Dermis blood vessel endothelial cell (primary cell): ENCODE measurements at regions not wholly inside any gene's neighbourhood (a gene's known extent, or its start where the extent isn't known, plus 50 kb on each side); places are given as distances from the start of the nearest gene placed in this dataset.
"Not testable (repeated sequence)": the region's sequence is repeated elsewhere in the genome, so short reads cannot be mapped to it uniquely, and the experiment has no call there.

Experiments used
- DNase-seq: peaks from one replicate; pipeline ENCODE4 v3.0.0; 2010

- no peak for DNase-seq
Observed at GRCh38 chr9:42378418-42378815, 195.0 kb downstream of the SPATA31A6 start.

GRCh38 chr9:42379602-42380001 lies 196.1 kb downstream of the SPATA31A6 start:
- DNase-seq, result not testable (repeated sequence)

- not testable (repeated sequence) for DNase-seq
Observed at GRCh38 chr9:42384585-42384984, 201.1 kb downstream of the SPATA31A6 start.

- DNase-seq, result not testable (repeated sequence)
Observed at GRCh38 chr9:42385574-42386120, 202.2 kb downstream of the SPATA31A6 start.

- DNase-seq, result no peak
Observed at GRCh38 chr9:42386477-42386876, 203.0 kb downstream of the SPATA31A6 start.

GRCh38 chr9:42388146-42388690 lies 204.8 kb downstream of the SPATA31A6 start:
- DNase-seq, result no peak

GRCh38 chr9:42388846-42389245 lies 205.4 kb downstream of the SPATA31A6 start:
- DNase-seq, result no peak

- not testable (repeated sequence) for DNase-seq
Observed at GRCh38 chr9:42392773-42393455, 209.5 kb downstream of the SPATA31A6 start.

GRCh38 chr9:42396318-42396717 lies 212.9 kb downstream of the SPATA31A6 start:
- DNase-seq, result no peak

GRCh38 chr9:42397336-42397735 lies 213.9 kb downstream of the SPATA31A6 start:
- DNase-seq, result not testable (repeated sequence)

GRCh38 chr9:42402919-42403318 lies 219.5 kb downstream of the SPATA31A6 start:
- not testable (repeated sequence) for DNase-seq

- DNase-seq, result not testable (repeated sequence)
Observed at GRCh38 chr9:42409581-42409980, 226.1 kb downstream of the SPATA31A6 start.

GRCh38 chr9:42412354-42412753 lies 228.9 kb downstream of the SPATA31A6 start:
- DNase-seq, result not testable (repeated sequence)

GRCh38 chr9:42414865-42415264 lies 231.4 kb downstream of the SPATA31A6 start:
- not testable (repeated sequence) for DNase-seq

GRCh38 chr9:42419652-42420051 lies 236.2 kb downstream of the SPATA31A6 start:
- DNase-seq, result not testable (repeated sequence)

- DNase-seq, result not testable (repeated sequence)
Observed at GRCh38 chr9:42420324-42420723, 236.9 kb downstream of the SPATA31A6 start.

GRCh38 chr9:42421630-42422029 lies 238.2 kb downstream of the SPATA31A6 start:
- DNase-seq, result peak; percentile 36

GRCh38 chr9:42430674-42431615 lies 247.5 kb downstream of the SPATA31A6 start:
- peak; percentile 68 for DNase-seq

GRCh38 chr9:42431616-42432010 lies 248.2 kb downstream of the SPATA31A6 start:
- not testable (repeated sequence) for DNase-seq

- DNase-seq, result not testable (repeated sequence)
Observed at GRCh38 chr9:42434844-42435714, 251.6 kb downstream of the SPATA31A6 start.

- not testable (repeated sequence) for DNase-seq
Observed at GRCh38 chr9:42435715-42436342, 252.4 kb downstream of the SPATA31A6 start.
